Hippocampal formation (tissue), 2 donors: ENCODE measurements at regions not wholly inside any gene's neighbourhood (a gene's known extent, or its start where the extent isn't known, plus 50 kb on each side); places are given as distances from the start of the nearest gene placed in this dataset.

Experiments used
- DNase-seq, 2 donors: peaks; one replicate each; lab custom pipeline; 2025; lab: John Stamatoyannopoulos, UW

GRCh38 chr12:74906224-74906623 lies 303.4 kb downstream of the KCNC2 start:
- no peak for DNase-seq

GRCh38 chr12:74910831-74911230 lies 298.8 kb downstream of the KCNC2 start:
- no peak for DNase-seq

GRCh38 chr12:74914378-74914777 lies 295.3 kb downstream of the KCNC2 start:
- no peak for DNase-seq

GRCh38 chr12:74915718-74916117 lies 293.9 kb downstream of the KCNC2 start:
- no peak for DNase-seq

- DNase-seq: no peak
Measured at GRCh38 chr12:74917743-74918142, 291.9 kb downstream of the KCNC2 start.

GRCh38 chr12:74918291-74918690 lies 291.3 kb downstream of the KCNC2 start:
- DNase-seq: no peak

GRCh38 chr12:74922117-74922516 lies 287.5 kb downstream of the KCNC2 start:
- DNase-seq: no peak

GRCh38 chr12:74922642-74923041 lies 287.0 kb downstream of the KCNC2 start:
- DNase-seq: no peak

GRCh38 chr12:74941670-74942069 lies 268.0 kb downstream of the KCNC2 start:
- DNase-seq: no peak

GRCh38 chr12:74945771-74946198 lies 263.9 kb downstream of the KCNC2 start:
- DNase-seq: no peak

GRCh38 chr12:74953697-74954096 lies 255.9 kb downstream of the KCNC2 start:
- DNase-seq: no peak

GRCh38 chr12:74957231-74957630 lies 252.4 kb downstream of the KCNC2 start:
- no peak for DNase-seq

GRCh38 chr12:74957634-74958033 lies 252.0 kb downstream of the KCNC2 start:
- DNase-seq: no peak

- no peak for DNase-seq
Measured at GRCh38 chr12:74959657-74960056, 250.0 kb downstream of the KCNC2 start.

- DNase-seq: no peak
Measured at GRCh38 chr12:74963304-74963703, 246.3 kb downstream of the KCNC2 start.

GRCh38 chr12:74963867-74964331 lies 245.7 kb downstream of the KCNC2 start:
- no peak for DNase-seq

GRCh38 chr12:74964390-74964789 lies 245.2 kb downstream of the KCNC2 start:
- no peak for DNase-seq

GRCh38 chr12:74971201-74971600 lies 238.4 kb downstream of the KCNC2 start:
- DNase-seq: no peak

- DNase-seq: no peak
Measured at GRCh38 chr12:74977832-74978481, 231.7 kb downstream of the KCNC2 start.

- no peak for DNase-seq
Measured at GRCh38 chr12:74980510-74980909, 229.1 kb downstream of the KCNC2 start.

GRCh38 chr12:74981541-74981940 lies 228.1 kb downstream of the KCNC2 start:
- DNase-seq: no peak

- DNase-seq: no peak
Measured at GRCh38 chr12:74983917-74984316, 225.7 kb downstream of the KCNC2 start.

GRCh38 chr12:74984631-74985030 lies 225.0 kb downstream of the KCNC2 start:
- DNase-seq: no peak

GRCh38 chr12:74985293-74985985 lies 224.2 kb downstream of the KCNC2 start:
- no peak for DNase-seq
